ENCODE measurements at regions not wholly inside any gene's neighbourhood (a gene's known extent, or its start where the extent isn't known, plus 50 kb on each side); places are given as distances from the start of the nearest gene placed in this dataset.

GRCh38 chr9:90065851-90066250 lies 461.0 kb downstream of the GADD45G start:
- no peaks in the 10 kb centered on the region for H3K9me3 ChIP-seq (replicated peaks; ENCODE audit: insufficient read depth, low read length)
- no peak overlapping the region for H3K4me2 ChIP-seq (ENCODE audit: low read depth, low read length)
- no peak overlapping the region for H3K4me3 ChIP-seq (ENCODE audit: low read length)
- no peak overlapping the region for H3K9ac ChIP-seq (ENCODE audit: low read length)
- H3K4me1 ChIP-seq (ENCODE audit: low read length), result no peaks in the 10 kb centered on the region
- TF ChIP-seq EZH2phosphoT487 (IDR thresholded peaks at IDR 0.05; ENCODE audit: low read length) (no peak), CTCF (IDR thresholded peaks at IDR 0.05; ENCODE audit: low read length) (no peak)
- no peak overlapping the region for H3K27ac ChIP-seq (ENCODE audit: low read length)
- H2AFZ ChIP-seq (ENCODE audit: low read length), result no peak overlapping the region
- H3K79me2 ChIP-seq (ENCODE audit: low read length), result no peaks in the 10 kb centered on the region
- H3K27me3 ChIP-seq (replicated peaks; ENCODE audit: insufficient read depth, low read length), result no peaks in the 10 kb centered on the region
- H4K20me1 ChIP-seq (ENCODE audit: insufficient read depth, low read length), result no peaks in the 10 kb centered on the region
- H3K9me2 ChIP-seq (replicated peaks; ENCODE audit: insufficient read depth, low read length), result no peaks in the 10 kb centered on the region
- H3K36me3 ChIP-seq (replicated peaks; ENCODE audit: insufficient read depth, low read length), result no peaks in the 10 kb centered on the region
- no peaks in the 10 kb centered on the region for H3F3A ChIP-seq (ENCODE audit: insufficient read depth, low read length)
- DNase-seq, result no peak

- Histone ChIP-seq H3K4me3 (ENCODE audit: low read length) (no peak overlapping the region), H3K36me3 (replicated peaks; ENCODE audit: insufficient read depth, low read length) (no peaks in the 10 kb centered on the region), H3K9me3 (replicated peaks; ENCODE audit: insufficient read depth, low read length) (no peaks in the 10 kb centered on the region), H3F3A (ENCODE audit: insufficient read depth, low read length) (no peaks in the 10 kb centered on the region), H3K4me1 (ENCODE audit: low read length) (no peaks in the 10 kb centered on the region), H4K20me1 (ENCODE audit: insufficient read depth, low read length) (no peaks in the 10 kb centered on the region), H3K4me2 (ENCODE audit: low read depth, low read length) (no peak overlapping the region), H3K27me3 (replicated peaks; ENCODE audit: insufficient read depth, low read length) (no peaks in the 10 kb centered on the region), H3K9ac (ENCODE audit: low read length) (no peak overlapping the region), H2AFZ (ENCODE audit: low read length) (no peak overlapping the region), H3K27ac (ENCODE audit: low read length) (no peak overlapping the region), H3K9me2 (replicated peaks; ENCODE audit: insufficient read depth, low read length) (no peaks in the 10 kb centered on the region), H3K79me2 (ENCODE audit: low read length) (no peaks in the 10 kb centered on the region)
- no peak for DNase-seq
- TF ChIP-seq CTCF (IDR thresholded peaks at IDR 0.05; ENCODE audit: low read length) (no peak), EZH2 (optimal IDR thresholded peaks at IDR 0.05; ENCODE audit: low read depth, low read length) (no peak), EZH2phosphoT487 (IDR thresholded peaks at IDR 0.05; ENCODE audit: low read length) (no peak)
These were observed 464.3 kb downstream of the GADD45G start for GRCh38 chr9:90069085-90069484.

GRCh38 chr9:90070056-90070455 lies 465.2 kb downstream of the GADD45G start:
- no peak overlapping the region for H3K4me2 ChIP-seq (ENCODE audit: low read depth, low read length)
- no peaks in the 10 kb centered on the region for H3K9me3 ChIP-seq (replicated peaks; ENCODE audit: insufficient read depth, low read length)
- H3K36me3 ChIP-seq (replicated peaks; ENCODE audit: insufficient read depth, low read length), result no peaks in the 10 kb centered on the region
- no peaks in the 10 kb centered on the region for H3K9me2 ChIP-seq (replicated peaks; ENCODE audit: insufficient read depth, low read length)
- no peak overlapping the region for H3K27ac ChIP-seq (ENCODE audit: low read length)
- no peaks in the 10 kb centered on the region for H3K27me3 ChIP-seq (replicated peaks; ENCODE audit: insufficient read depth, low read length)
- DNase-seq, result no peak
- H3F3A ChIP-seq (ENCODE audit: insufficient read depth, low read length), result no peaks in the 10 kb centered on the region
- H3K4me3 ChIP-seq (ENCODE audit: low read length), result no peak overlapping the region
- H3K9ac ChIP-seq (ENCODE audit: low read length), result no peak overlapping the region
- no peaks in the 10 kb centered on the region for H3K79me2 ChIP-seq (ENCODE audit: low read length)
- H4K20me1 ChIP-seq (ENCODE audit: insufficient read depth, low read length), result no peaks in the 10 kb centered on the region
- H3K4me1 ChIP-seq (ENCODE audit: low read length), result no peaks in the 10 kb centered on the region
- TF ChIP-seq EZH2 (optimal IDR thresholded peaks at IDR 0.05; ENCODE audit: low read depth, low read length) (no peak), EZH2phosphoT487 (IDR thresholded peaks at IDR 0.05; ENCODE audit: low read length) (no peak), CTCF (IDR thresholded peaks at IDR 0.05; ENCODE audit: low read length) (no peak)
- H2AFZ ChIP-seq (ENCODE audit: low read length), result no peak overlapping the region
